Stimulated activated CD8-positive, alpha-beta memory T cell treated with anti-CD3 and anti-CD28 coated beads, Interleukin-12 subunit alpha, Interleukin-12 subunit beta, amount 100 ng/mL, for 24 hours (primary cell): ENCODE measurements at regions not wholly inside any gene's neighbourhood (a gene's known extent, or its start where the extent isn't known, plus 50 kb on each side); places are given as distances from the start of the nearest gene placed in this dataset.

ENCODE experiments used
- DNase-seq: peaks from one replicate; pipeline ENCODE4 v3.0.0-alpha.2; 2020; ENCODE audit errors: extremely low read depth

DNA sequence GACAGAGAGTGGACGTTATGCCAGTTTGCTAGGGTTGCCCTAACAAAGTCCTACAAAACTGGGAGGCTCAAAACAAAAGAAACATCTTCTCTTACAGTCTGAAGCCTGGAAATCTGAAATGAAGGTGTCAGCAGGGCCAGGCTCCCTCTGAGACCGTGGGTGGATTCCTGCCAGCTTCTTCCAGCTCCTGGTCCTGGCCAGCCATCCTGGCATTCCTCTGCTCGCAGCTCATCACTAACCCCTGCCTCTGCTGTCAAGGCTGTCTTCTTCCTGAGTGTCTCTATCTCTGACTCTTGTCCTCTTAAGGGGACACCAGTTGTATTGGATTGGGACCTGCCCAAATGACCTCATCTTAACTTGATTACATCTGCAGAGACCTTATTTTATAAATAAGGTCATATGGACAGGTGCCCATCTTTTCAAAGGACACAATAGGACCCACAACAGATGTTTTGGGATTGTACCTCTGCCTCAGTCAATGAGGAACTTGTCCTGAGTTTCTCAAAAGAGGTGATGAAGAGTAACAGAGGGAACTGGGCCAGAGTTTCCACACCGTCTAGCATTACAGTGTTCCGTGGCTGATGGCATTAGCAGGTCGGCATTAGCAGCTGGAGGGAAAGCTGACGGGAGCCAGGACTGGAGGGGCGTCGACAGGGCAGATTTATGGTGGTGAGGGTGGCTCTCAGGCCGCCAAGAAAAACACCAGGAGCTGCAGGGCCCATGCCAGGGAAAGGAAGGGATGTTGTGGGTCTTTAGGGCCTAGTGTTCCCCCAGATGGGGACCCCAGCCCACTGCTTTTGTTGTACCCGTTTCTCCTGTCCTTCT, 157.3 kb downstream of the TBXT start:
- DNase-seq = no peak

DNA sequence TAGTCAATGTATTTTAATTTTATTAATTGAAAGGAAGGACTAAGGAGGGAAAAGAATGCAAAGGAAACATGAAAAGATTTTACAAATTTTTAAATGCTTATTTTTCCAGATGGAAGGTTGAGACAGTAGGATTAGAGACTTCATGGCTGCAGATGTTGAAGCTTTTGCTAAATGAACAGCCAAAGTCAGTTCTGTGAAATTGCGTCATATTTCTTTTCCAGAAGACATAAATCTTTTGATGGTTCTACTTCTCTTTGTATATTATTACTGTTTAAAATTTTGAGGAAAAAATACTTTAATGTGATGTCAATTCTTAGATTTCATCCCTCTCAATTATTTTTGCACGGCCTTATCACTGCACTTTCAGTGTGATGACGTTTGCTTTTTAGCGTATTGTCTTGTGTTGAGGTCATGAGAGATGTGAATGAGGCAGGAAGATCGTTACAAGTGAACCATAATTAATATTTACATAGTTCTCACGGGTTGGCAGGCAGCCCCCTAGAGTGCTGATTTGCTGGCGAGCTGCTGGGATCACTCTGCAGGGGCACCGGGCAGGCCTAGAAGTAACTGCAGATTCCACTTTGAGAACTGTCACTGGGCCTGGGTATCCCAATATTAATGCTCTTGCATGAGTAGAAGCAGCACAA, 158.1 kb downstream of the TBXT start:
- DNase-seq = no peak

DNA sequence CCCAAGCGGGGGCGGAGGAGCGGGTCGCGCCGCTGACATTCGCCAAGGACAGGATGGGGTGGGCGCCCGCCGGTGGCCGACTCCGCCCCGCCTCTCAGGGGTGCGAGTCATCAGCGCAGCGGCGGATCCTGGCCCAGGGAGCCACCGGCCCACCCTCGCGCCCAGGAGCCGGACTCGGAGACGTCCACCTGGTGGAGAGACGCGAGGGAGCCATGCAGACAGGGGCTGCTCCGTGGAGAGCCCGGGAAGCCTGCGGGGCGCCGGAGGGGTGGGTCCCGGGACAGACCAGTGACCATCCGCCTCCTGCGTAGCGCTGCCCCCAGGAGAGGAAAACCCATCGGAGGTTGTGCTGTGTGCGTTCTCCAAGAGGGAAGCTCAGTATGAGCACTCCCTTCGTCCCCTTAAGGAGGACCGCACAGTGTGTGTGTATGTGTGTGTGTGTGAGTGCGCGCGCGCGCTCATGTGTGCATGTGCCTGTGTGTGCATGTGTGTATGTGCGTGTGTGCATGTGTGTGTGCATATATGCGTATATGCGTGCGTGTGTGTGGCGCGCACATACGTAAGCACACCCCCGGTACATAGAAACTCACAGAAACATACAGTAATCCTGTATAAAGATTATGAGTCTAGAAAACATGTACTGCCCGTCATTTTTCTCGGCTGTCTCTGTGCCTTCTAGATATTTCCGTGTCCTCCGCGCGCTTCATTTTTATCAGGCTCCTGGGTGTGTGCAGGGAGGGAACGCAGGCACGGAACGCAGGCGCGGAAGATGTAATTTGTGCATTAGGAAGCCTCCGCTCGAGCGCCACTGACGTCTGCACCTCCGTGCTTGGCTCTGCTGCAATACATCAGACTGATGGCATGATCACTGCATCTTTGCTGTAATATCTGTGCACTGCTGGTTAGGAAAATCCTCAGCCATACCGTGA, 158.9 kb downstream of the TBXT start:
- no peak for DNase-seq

DNA sequence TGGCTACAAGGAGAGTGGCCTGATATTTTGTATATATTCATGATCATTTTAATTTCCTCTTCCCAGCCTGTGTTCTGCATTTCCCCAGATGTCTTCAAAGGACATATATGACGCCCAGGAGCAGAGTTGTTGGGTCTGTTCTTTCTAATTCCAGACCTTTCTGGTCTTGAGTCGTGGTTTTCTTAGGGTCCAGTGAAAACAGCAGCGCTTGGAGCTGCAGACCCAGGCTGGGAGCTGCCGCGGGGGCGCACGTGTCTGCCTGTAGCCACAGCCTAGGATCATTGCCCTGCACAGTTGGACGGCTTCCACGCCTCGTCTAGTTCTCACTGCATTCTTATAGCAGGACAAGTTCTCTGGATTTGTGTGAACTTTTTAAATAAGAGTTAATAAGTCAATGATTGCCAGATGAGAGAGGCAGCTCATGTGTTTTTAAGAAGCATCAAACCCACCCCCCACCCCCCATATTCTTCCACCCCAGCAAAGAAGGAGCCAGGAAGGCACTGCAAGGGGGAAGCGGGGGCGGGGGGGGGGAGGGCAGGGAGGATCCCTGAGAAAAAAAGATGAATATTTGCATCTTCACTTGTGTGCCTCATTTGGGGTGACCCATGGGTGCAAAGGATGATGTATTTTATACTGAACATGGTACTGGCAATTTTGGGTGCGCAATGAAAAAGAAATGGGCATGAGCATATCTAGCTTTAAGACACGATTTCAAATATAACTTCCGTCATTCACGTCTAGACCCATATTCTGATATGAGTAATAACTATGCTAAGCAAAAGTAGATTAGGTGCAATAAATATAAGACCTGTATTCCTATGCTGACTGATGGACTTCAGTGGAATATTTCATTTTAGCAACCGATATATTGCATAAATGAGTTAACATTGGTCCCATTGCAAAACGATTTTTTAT, 160.0 kb downstream of the TBXT start:
- no peak for DNase-seq

DNA sequence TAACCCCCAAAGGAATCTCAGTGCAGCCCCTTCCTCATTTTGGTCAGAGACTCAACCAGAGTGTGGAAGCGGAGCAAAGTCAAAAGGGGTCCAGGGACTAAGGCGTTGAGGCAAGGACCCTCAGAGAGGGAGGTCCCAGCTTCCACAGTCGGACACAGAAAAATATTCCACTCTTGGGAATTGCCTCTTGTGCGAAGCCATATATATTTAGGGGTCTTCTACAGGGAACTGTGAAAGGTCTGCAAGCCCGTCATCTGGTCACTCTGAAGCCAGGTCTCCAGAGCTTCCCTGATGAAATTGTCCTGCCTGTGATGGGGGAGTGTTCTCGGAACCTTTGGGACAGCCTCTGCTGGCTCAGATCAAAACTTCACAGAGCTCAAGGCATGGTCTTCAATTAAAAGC, 160.8 kb downstream of the TBXT start:
- no peak for DNase-seq

DNA sequence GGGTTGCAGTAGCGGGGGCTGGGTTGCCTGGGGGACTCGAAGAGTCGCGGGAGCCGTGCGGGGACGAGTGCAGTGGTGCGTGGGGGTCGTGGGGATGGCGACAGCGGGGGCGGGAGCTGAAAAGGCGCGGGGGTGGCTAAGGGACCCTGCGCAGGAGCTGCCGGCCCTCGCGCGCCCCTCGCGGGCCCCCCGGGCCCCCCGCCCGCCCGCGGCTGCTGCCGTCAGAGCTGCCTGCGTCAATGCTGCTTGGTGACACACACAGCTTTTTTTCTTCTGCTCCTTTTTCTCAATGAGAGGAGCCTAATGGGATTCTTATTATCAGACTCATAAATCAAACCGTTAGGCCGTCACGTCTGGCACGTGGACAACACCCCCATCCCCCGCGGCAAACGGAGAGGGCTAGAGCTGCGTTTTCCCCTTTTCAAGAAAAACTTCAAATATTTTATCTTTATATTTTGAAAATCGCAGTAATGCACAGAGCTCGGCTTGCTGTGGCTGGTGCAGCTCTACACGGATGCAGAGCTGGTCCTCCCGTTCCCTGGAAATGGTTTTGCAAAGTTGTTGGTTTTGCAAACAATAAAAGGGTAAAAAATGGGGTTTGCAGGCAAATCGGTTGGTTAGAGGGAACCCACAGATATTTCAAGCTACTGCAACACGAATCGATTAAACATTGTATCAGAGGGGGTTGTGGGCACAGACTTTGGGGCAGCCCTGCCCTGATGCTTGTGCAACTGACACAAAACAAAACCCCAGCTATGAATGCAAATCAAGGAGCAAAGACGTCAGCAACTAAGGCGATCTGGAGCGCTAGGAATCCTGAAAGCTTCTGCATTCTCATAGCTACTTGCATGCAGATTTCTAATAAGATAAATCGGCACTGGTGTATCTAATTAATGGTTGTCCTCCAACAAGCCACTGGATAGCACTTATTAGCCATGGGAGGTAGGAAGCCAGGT, 161.4 kb downstream of the TBXT start:
- no peak for DNase-seq

DNA sequence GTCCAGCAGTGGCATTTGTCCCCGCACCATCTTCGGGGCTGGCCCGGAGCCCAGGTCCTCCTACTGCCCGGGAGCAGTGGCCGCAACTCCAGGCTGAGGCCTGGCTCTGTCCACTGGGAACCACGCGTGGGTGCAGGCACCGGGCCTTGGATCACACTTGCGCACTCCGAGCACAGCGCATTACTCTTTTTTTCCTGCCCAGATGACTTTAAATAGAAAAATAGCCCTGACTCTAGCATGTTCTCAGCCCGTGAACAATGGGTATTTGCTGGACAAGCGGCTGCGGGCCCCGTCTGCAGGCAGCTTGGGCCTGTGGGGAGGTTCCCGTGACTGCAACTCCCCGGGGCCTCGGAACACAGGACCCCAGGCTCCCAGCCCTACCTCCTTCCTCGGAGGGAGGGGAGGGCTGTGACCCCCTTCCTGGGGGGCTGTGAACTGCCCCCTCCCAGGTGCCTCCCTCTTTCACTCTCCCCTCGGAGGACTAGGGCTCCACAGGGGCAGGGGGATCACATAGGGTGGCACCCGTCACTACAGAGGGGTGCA, 162.2 kb downstream of the TBXT start:
- DNase-seq = no peak

DNA sequence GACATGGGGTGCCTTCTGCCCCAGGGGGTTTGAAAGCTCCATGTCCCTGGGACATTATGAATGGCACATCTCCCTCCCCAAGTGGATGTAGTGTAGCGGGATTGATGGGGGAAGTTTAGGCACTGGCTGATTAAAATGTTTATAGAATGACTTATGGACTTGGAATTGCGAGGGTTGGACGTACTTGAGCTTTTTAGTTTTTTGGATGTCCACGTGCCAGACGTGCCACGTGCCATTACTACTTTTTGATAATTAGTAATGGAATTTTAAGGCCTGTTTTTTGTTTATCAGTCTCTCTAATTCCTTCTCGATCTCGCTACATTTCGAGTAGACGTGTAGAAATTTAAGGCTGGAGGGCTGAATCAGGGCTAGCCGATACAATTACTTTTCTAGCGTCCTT, 162.8 kb downstream of the TBXT start:
- no peak for DNase-seq

DNA sequence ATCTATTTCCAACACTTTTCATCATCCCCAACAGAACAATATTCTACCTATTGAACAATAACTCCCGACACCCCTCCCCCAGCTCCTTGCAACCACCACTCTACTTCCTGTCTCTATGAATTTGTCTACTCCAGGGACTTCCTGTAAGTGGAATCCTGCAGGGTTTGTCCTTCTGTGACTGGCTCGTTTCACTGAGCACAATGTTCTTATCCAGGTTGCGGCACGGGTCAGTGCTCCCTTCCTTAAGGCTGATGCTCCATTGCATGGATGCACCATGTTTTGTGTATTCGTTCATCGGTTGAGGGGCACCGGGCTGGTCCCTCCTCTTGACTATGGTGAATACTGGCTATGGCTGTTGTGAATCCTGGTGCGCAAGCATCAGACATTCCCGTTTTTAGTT, 163.2 kb downstream of the TBXT start:
- DNase-seq = no peak

DNA sequence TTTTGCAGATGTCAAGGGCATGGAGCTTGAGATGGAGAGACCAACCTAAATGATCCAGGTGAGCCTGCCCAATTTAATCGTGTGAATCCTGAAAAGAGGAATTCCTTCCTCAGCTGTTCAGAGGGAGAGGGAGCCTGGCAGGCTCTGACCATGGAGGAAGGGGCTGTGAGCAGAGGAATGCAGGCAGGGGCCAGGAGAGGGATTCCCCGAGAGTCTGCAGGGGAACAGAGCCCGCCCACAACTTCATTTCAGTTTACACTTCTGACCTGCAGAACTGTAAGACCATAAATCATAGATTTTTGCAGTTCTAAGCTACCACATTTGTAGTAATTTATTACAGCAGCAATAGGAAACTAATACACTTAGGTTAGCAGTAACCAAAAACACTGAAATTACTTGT, 164.1 kb downstream of the TBXT start:
- no peak for DNase-seq

DNA sequence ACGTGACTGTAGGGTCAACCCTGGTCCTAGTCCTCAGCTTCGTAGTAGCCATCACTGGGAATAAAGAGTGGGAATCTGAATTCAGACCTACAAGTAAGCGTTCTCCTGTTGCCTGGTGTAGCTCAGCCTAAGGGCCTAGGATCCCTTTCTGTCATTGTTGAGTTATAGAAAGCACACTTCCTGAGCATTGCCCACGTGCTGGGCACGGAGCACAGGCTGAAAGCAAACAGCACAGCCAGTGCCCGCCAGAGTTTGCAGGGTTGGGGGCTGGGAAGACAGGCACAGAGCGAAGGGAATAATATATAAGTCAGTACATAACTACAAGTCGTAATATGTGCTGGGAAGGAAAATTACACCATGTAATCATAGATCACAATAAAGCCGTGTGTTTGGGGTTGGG, 166.3 kb downstream of the TBXT start:
- no peak for DNase-seq

DNA sequence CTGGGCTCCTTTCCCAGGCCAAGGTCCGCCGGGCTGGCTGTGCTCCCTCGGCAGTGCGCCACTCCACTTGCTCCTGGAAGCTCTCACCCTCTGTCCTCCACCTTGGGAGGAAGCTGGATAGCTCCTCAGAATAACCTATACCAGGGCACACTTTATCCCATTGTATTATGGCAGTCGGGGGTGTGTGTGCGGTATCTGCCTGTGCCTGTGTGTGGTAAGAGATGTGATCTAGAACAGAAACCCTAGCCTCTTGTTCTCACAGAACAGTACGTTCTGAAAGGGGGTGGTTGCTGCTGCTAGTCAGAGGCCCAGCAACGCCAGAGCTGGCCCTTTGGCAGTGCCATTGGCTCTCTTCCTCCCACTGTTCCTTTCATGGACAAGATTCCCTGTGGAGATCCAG, 168.4 kb downstream of the TBXT start:
- no peak for DNase-seq

DNA sequence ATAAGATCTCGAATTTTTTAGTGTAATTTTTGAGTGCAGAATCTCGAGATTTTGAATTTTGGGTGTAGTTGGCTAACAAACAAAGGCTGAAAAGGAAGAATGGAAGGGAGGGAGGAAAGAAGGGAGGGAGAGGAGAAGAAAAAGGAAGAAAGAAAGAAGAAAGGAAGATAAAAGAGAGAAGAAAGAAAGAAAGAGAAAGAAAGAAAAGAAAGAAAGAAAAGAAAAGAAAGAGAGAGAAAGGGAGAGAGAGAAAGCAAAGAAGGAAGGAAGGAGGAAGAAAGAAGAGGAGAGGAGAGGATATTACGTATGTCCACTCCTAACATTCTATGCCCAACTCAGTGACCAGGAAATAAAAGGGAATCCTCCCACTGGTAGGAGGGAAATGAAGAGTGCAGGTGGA, 169.6 kb downstream of the TBXT start:
- no peak for DNase-seq

DNA sequence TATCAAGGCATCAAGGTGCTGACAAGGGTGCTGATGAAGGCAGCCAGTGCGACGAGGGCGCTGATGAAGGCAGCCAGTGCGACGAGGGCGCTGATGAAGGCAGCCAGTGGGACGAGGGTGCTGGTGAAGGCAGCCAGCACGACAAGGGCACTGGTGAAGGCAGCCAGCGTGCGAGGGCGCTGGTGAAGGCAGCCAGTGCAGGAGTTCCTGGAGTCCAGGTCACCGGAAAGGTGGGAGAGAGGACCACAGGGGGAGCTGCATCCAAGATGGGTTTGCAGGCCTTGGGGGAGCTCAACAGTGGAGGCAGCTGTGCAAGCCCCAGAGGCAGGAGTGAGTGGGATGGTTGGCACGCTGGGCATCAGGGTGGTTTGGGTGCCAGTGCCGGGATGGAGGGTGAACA, 176.3 kb downstream of the TBXT start:
- DNase-seq = no peak

DNA sequence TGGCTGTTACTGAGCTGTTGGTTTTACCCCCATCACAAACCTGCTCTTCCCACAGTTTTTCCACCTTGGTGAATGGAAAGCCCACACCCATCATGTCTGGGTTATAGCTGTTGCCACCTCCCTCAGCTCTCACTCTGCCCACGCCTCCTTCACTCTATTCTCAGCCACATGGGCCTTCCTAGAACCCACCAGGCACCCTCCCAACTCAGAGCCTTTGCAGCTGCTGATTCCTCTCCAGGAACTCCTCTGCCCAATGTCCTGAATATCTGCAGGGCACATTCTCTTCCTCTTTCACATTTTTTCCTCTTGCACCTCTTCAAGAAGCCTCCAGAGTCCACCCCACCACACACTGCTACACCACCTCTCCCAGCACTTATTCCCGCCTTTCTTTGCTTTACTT, 177.4 kb downstream of the TBXT start:
- DNase-seq = no peak

DNA sequence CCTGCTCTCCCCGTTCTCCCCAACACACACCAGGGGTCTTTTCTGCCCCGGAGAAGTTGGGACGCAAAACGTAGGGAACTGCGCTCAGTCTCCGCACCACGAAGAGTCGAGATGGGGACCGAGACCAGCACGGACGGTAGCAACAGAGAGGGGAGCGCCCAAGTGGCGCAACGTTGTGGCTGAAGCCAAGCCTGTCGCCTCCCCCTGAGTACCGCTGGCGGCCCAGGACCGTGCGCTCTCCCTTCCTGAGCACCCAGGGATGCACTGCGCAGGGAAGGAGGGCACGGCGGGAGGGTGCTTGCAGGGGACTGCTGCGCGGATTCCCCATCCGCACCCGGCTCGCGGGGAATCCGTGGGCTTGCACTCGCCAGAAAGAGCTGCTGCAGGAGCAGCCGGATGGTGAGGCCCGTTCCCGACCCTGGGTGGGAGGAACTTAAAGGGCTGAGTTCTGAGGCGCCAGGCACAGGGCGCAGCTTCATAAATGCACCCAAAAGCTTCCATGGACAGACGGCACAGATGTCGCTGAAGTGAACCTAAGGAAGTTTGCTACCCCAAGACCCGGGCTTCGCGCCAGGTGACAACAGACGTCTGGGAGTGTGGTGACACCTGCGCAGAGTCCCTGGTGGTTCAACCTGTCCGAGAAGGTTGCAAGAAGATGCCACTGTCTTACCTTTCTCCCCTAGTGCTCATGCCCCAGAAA, 178.7 kb downstream of the TBXT start:
- DNase-seq = no peak

DNA sequence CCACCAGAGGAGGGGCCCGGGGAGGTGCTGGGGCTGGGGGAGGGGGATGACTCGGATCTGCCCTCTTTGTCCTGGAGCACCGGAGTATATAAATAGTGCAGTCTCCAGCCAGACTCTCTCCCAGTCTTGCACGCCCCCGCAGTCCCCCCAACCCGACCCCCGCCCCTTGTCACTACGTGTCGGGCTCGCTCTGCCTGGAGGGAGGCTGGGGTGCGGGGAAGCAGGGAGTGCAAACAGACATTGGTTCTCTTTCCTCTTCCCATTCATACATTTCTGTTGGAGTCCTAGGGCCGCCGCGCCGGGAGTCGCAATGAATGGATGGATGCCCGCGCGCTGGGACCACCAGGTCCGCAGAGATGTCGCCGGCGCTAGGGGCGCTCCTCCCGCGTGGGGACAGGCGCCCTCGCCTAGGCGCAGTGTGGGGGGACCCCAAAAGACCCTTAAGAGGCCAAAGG, 179.3 kb downstream of the TBXT start:
- no peak for DNase-seq

DNA sequence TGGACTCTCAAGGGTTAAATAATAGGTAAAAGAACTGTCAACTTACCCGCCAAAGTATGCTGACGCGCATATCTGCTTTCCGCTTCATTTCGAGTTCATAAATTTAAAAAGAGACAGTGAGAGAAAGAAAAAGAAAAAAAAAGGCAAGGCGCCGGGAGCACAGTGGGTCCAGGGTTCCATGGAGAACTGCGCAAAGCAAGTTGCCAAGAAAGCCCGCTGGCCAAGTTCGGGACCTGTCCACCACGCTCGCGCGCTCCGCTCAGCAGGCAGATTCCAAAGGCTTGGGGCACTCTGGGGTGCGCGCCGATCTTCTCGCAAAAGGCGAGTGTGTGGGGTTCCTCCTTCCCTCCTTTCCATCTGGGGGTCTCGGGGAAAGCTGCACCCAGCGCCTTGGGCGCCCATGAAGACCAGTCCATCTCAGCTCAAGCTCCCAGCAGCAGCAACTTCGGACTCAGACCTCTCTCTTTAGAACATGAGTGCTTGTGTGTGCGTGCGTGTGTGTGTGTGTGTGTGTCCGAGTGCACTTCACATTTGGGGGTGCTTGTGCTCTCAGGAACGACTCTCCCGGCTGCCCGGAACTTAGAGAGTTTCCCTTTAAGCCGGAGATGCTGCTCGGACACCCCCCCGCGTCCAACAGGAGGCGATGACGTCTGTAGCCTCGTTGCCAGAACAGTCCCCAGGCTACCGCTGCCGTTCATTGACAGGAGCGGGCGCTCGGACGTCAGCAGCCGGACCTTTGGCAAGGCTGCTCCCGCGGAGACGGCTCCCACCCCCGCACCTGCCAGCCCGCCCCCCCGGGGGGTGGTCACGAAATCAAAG, 180.0 kb downstream of the TBXT start:
- no peak for DNase-seq
